Umbilical cord (tissue), 1 donor: ENCODE measurements at regions not wholly inside any gene's neighbourhood (a gene's known extent, or its start where the extent isn't known, plus 50 kb on each side); places are given as distances from the start of the nearest gene placed in this dataset.

Source experiments
- DNase-seq: peaks from one replicate; pipeline ENCODE4 v3.0.0-alpha.2; 2015; ENCODE audit warnings: low spot score

DNA sequence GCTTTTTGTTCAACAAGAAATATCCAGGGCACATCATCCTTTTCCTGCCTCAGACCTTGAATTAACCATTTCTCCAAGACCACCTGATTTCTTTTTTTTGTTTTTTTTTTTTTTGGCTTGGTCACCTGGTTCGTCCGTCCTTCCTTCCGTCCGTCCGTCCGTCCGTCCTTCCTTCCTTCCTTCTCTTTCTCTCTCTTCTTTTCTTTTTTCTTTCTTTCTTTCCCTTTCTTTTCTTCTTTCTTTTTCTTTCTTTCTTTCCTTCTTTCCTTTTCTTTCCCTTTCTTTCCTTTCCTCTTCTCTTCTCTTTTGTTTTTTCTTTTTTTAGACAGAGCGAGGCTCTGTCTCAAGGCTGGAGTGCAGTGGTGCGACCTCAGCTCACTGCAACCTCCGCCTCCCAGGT lies 80.7 kb downstream of the TET3 start:
- no peak for DNase-seq

- no peak for DNase-seq
Observed at GRCh38 chr2:74066491-74067203, 81.1 kb downstream of the BOLA3 start.

DNA sequence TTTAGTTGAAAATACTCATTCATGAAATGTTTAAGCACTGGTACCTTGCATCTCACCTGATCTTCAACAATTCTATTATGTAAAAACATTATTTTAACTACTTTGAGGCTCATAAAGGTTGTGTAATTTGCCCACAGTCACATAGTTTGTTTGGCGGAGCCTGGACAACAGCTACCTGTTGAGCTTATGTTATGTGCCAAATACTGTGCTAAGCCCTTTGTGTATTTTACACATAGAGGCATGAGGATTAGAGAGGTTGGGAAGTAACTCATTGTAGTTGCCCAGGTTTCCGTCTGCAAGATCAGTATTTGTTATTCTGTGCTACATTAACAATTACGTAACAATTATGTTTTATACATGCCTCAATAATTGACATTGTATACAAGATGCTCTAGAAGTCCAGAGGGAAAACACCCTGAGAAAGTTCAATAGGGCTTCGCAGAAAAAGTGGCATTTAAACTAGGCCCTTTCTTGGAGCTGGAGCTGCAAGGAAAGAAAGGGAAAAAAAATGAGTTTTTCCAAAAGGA lies 80.4 kb downstream of the BOLA3 start:
- DNase-seq: no peak

DNA sequence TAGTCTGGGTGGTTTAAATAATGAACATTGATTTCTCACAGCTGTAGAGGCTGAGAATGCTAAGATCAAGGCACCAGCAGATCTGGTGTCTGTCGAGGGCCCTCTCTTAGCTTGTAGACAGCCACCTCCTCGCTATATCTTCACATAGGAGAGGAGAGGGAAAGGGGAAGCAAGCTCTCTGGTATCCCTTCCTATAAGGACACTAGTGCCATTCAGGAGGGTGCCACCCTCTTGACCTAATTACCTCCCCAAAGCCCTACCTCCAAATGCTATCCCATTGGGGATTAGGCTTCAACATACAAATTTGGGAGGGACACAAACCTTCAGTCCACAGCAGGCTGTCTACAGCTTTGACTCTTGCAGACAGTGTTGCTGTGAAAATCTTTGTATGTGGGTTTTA lies 76.7 kb downstream of the BOLA3 start:
- no peak for DNase-seq

DNA sequence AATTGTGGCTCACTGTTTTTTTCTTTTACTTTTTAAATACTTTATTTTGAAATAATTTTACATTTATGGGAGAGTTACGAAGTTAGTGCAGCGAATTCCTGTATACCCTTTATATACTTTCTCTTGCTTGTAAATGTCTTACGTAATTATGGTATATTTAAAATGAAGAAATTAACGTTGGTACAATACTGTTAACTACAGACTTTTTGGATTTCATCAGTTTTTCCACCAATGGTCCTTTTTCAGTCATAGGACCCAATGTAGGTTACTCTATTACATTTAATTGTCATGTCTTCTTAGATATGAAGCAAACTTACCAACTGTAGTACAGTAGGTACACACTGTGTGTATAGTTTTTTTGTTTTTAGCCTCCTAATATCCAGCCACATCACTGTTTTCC lies 76.3 kb downstream of the BOLA3 start:
- no peak for DNase-seq

DNA sequence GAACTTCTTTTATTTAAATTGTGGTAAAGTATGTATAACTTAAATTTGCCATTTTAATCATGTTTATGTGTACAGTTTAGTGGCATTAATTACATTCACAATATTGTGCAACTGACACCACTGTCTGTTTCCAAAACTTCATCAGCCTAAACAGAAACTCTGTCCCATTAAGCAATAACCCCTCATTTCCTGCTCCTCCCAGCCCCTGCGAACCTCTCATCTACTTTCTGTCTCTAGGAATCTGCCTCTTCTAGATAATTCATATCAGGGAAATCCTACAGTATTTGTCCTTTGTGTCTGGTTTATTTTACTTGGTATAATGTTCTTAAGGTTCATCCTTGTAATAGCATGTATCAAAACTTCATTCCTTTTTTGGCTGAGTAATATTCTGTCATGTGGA lies 75.1 kb downstream of the BOLA3 start:
- DNase-seq: peak; percentile 87

DNA sequence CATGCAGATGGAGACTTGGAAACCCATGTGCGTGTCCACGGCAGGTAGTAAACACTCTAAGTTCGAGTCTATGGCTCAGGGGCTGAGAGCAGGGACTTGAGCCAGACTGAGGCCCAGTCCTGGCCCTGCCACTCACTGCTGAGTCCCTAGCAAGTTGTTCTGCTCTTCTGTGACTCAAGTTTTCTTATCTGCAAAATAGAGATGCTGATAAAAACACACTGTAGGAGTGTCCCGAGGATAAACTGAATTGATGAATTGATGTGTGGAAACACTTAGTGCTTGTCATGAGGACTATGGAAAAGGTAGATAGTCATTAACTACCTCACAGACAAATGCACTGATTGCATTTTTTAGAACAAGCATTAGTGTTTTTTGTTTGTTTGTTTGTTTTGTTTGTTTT lies 73.2 kb downstream of the BOLA3 start:
- no peak for DNase-seq

DNA sequence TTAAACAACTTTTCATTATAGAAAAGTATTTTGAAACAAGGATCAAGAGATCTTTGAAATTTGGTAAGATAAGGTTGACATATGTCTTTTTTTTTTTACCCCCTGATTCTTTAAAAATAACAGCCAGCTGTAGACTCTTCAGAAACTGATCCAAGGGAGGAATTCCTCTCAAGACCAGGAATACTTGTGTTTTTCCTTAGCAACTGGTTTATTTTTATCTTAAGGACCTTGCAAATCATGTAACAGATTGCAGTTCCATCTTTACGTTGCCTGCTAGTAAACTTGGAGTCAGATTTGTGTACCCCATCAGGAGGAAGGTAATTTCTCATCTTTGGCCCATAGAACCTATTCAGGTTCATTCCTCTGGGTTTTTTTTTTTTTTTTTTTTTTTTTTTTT lies 71.6 kb downstream of the BOLA3 start:
- peak; percentile 73 for DNase-seq

DNA sequence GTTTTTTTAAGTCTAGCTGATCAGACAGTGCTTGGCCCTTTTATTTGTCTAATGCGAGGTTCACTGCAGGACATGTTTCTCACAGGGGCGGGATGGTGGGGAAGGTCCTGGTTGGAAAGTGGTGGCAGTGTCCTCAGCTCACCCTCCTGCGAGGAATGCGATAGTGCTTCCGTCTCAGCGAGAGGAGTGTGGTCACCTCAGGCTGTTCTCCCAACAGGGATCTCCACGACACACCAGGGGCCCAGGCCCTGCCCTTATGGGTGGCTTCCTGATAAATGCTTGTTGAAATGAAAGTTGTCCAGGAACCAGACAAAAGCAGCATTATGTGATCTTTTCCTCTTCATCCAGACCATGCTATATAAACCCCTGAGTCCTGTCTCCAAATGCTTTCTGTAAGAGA lies 70.1 kb downstream of the BOLA3 start:
- DNase-seq: peak; percentile 34

GRCh38 chr2:74078466-74078865 lies 69.2 kb downstream of the BOLA3 start:
- DNase-seq: no peak

DNA sequence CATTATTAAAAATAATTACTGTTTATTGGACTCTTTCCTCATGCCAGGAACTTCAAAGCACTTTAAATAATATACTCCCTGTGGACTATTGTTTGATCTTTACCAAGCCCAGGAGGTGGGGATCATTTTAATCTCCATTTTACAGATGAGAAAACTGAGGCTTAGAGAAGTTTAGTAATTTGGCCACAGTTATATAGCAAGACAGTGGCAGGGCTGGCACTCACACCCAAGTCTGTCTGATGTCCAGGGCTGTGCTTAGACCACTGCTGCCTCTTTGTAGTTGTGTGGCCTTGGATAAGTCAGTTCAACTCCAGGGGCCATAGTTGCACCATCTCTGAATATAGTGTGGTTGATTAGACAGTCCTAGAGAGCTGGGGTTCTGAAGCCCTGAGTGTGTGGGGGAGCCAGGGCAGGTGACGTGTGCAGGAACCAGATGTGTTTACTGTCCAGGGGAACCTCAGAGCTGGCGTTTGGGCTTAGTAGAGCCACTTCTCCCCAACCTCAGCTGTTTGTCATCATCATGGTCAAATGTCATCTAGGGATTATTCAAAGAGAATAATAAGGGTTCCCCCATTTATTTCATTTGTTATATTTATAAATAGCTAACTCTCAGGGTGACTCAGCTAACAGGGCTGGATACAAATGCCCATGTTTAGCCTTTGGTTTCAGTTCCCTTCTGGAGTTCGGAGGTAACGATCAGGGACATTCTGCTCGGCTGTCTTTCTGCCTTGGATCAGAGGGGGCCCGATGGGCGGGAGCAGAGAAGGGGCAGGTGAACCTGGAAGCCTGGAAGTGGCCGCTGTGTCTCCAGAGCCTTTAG lies 68.0 kb downstream of the BOLA3 start:
- DNase-seq: no peak

DNA sequence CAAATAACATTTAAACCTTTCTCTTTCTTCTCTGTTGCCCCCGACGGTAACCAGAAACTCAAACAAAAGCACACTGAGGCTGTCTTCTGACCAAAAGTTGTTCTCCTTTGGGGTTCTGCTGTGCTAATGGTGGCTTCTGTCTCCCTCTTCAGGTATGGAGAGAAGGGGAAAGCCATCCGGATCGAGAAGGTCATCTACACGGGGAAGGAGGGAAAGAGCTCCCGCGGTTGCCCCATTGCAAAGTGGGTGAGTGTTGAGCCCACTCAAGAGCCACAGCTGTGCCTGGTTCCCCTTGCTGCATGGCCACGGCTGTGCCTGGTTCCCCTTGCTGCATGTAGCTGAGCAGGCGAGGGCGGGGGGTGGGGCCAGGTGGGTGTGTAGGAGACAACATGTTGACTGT lies 67.4 kb downstream of the BOLA3 start:
- no peak for DNase-seq

DNA sequence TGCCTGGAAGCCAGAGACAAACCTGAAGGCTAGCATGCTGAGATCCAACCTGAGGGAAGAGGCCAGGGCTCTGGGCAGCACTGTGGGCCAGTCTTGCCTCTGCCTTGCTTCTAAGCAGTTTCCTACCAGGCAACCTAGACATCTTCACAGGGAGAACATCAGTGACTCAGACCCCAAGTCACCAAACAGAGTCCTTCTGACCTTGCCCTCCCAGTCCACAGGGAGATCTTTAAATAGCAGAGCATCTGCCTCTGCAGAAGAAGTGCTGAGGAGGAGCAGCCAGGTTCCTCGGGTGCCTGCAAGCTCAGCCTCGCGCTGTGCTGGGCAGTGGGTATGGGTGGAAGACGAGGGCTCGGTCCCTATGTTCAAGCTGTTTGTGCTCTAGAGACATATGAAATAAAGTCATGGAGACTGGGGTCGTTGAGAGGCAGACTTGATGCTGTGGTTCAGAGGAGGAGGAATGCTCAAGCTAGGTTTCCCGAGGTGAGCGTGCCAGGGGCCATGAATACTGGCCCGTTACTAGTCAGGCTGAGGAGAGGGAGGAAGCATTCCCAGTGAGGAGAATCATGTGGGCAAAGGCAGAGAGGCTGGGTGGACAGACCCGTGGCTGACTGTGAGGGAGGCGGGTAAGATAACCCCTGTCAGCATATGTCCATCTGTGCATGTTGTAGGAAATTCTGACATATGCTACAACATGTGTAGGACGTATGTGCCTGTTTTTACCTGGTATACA lies 66.5 kb downstream of the BOLA3 start:
- DNase-seq: no peak

DNA sequence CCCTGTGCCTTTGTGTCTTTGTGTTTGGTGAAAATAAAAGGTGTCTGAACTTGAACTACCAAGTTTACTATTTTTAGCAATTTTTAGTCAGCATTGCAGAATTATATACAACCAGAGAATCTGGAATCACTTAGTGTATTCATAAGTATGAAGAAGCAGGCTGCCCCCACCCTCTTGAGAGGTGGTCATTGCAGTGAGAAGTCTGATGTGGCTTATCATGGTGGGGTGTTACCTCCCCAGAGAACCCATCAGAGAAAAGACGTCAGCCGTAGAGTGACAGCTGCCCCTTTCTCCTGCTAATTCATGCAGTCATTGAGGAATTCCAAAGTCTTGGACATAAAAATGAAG lies 66.0 kb downstream of the BOLA3 start:
- no peak for DNase-seq

GRCh38 chr2:74083750-74084149 lies 64.0 kb downstream of the BOLA3 start:
- DNase-seq: no peak
